T-helper 2 cell treated with Interferon-gamma antibody and Interleukin-4, amounts not matched to agents 5 μg/mL and 100 μg/mL, for 36 hours (primary cell): ENCODE measurements at regions not wholly inside any gene's neighbourhood (a gene's known extent, or its start where the extent isn't known, plus 50 kb on each side); places are given as distances from the start of the nearest gene placed in this dataset.

ENCODE experiments used
- DNase-seq: peaks from one replicate; pipeline ENCODE4 v3.0.0; 2021; ENCODE audit warnings: low spot score
- H3K27ac Mint-ChIP-seq: one replicate; pipeline ENCODE4 v1.8.0; 2021; ENCODE audit warnings: mild to moderate bottlenecking, mixed read lengths
- H3K27me3 Mint-ChIP-seq: one replicate; pipeline ENCODE4 v1.8.0; 2021; ENCODE audit warnings: low read depth, mixed read lengths
- H3K36me3 Mint-ChIP-seq: one replicate; pipeline ENCODE4 v1.8.0; 2021; ENCODE audit warnings: low read depth, mixed read lengths
- H3K4me1 Mint-ChIP-seq: one replicate; pipeline ENCODE4 v1.8.0; 2021; ENCODE audit warnings: low read depth, mixed read lengths
- H3K4me3 Mint-ChIP-seq: one replicate; pipeline ENCODE4 v1.8.0; 2022; ENCODE audit warnings: mild to moderate bottlenecking, moderate library complexity, mixed read lengths
- H3K9me3 Mint-ChIP-seq: one replicate; pipeline ENCODE4 v1.8.0; 2021; ENCODE audit warnings: mixed read lengths

DNA sequence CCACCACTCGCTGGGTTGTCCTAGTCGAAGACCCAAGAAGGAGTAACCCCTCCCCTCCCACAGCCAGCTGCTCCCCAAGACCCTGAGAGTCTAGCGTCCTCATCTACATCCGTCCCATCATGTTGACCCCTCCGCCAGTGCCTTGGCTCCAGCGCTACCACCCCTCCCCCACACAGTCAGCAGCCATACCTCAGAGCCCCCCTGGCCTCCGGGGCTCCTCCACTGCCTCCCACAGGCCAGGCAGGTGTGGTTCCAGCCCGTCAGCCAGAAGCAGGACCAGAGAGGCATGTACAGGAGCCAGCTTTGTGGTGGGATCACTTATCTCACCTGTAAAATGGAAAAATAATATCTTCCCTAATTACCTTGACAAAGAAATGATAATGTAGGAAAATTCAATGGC lies 51.5 kb upstream of the PHF21B start:
- H3K9me3 Mint-ChIP-seq: no peaks in the 10 kb centered on the region
- peaks cover 4% of the 10 kb centered on the region for H3K4me1 Mint-ChIP-seq

DNA sequence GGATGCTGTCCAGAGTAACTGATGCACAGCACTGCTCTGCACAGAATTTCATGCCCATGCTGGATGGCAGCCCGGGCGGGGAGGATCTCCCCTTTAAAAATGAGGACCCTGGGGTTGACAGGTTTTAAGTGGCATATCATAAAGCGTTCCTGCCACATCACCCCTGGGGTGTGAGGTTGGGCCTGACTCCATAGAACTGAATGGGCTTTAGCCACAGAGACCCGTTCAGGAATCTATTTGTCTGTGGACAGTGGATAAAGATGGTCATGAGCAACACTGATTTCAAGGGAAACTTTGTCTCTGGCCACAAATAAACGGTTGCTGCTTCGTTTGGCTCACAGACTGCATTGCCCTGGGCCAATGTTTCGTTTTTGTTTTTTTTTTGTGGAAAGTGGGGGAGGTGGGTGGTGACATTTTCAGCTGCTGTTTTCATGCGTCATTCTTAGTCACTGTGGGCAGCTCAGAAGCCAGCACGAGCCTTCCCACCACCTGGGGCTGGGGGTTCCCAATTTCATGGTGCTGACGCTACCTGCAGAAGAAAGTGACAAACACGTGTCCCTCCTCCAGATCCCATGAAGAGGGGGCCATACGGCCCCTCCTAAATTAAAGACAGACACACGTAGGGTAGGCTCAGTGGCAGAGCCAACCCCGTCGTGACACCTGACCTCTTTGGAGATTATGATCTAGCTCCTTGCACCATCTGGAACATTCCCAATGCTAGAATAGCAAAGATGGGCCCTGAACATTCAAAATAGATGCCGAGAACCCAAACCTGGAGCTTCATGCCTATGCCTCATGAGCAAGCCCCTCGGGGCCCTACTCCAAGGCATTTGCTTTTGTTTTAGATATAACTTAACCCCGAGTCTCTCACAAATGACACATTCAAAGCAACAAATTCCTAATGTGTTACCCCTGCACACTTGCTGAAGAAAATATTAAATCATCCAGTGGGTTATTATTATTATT lies 54.8 kb upstream of the PHF21B start:
- Mint-ChIP-seq H3K27me3 (peaks cover 2% of the 10 kb centered on the region), H3K4me1 (peaks cover 4% of the 10 kb centered on the region), H3K4me3 (no peak overlapping the region), H3K9me3 (no peaks in the 10 kb centered on the region), H3K27ac (peak overlapping the region; percentile 61), H3K36me3 (no peaks in the 10 kb centered on the region)
- peak; percentile 77 for DNase-seq

More for the DNA sequence above, 51.5 kb upstream of the PHF21B start:
- no peak for DNase-seq
- Mint-ChIP-seq H3K27me3 (no peaks in the 10 kb centered on the region), H3K4me3 (no peak overlapping the region), H3K27ac (no peak overlapping the region), H3K36me3 (no peaks in the 10 kb centered on the region)

DNA sequence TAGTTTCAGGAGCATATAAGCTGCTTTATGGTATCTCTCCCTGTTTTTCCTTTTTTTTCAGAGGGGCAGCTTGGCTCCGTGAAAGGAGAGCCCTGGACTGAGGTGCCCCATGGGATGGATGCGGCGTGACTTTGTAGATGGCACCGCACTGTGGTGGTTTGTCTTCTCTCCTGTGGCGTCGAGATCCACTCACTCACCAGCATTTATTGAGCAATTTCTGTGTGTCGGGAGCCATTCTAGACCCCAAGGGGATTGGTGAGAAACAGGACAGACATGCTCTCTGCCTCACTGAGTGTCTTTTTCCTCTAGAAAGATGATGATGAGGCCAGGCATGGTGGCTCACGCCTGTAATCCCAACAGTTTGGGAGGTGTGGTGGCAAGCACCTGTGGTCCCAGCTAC lies 55.9 kb upstream of the PHF21B start:
- Mint-ChIP-seq H3K27ac (no peak overlapping the region), H3K27me3 (peaks cover 2% of the 10 kb centered on the region), H3K36me3 (no peaks in the 10 kb centered on the region), H3K4me1 (peaks cover 4% of the 10 kb centered on the region), H3K9me3 (no peaks in the 10 kb centered on the region), H3K4me3 (no peak overlapping the region)
- DNase-seq: no peak

DNA sequence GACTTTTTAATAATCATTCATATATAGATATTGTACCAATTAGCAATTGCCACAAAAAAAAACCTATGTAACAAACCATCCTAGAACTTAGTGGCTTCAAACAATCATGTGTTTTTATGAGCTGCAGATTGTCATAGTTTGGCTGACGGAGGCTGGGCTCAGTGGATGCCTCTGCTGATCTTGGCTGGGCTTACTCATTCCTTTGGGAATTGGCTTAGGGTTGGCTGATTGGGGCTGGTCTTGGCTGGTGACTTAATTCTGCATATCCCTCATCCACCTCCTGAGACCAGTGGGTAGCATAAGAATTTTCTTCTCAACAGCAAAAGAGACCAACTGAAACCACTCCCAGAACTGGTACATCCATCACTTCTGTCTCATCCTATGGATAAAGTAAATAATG lies 57.9 kb upstream of the PHF21B start:
- peaks cover 4% of the 10 kb centered on the region for H3K4me1 Mint-ChIP-seq
- H3K9me3 Mint-ChIP-seq: no peaks in the 10 kb centered on the region
- no peak for DNase-seq
- peaks cover 11% of the 10 kb centered on the region for H3K27me3 Mint-ChIP-seq
- H3K4me3 Mint-ChIP-seq: no peak overlapping the region
- no peaks in the 10 kb centered on the region for H3K36me3 Mint-ChIP-seq
- H3K27ac Mint-ChIP-seq: no peak overlapping the region

DNA sequence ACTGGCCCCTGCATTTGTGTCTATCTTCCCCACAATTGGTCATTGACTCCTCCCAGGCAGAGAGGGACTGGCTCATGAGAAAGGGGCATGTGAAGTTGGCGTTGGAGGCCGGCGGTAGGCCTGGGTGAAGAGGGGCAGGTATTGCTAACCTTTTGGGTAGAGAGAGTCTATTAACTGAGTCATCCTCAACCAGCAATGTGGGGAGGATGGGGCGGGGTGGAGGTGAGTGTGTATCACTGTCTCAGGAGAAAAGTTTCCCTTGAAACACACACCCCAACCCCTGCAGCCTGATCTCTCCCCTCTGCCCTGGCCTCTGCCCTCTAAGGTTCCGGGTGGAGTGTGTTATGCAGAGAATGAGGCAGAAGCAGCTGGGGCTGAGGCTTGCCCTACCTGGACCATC lies 60.1 kb upstream of the PHF21B start:
- Mint-ChIP-seq H3K4me3 (no peak overlapping the region), H3K4me1 (no peaks in the 10 kb centered on the region), H3K36me3 (no peaks in the 10 kb centered on the region), H3K27me3 (peaks cover 15% of the 10 kb centered on the region), H3K9me3 (no peaks in the 10 kb centered on the region), H3K27ac (no peak overlapping the region)
- peak; percentile 8 for DNase-seq

DNA sequence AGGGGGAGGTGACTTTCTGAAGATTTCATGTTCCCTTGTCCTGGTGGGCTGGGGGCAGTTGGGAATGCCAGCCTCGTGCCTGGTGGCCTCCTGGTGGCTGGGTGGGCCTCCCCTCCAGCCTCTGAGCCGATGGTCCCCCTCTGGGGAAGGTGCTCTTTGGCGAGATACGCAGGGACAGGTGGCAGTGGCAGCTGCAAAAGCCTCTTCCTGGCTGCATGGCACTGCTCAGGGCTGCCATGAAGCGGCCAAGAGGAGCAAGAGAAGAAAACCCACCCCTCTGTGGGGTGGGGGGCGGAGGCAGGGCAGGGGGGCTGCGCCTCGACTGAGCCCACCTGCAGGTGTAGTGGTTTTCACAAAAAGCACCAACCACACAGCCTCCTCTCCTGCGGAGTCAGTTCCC lies 61.8 kb upstream of the PHF21B start:
- DNase-seq: no peak
- peaks cover 19% of the 10 kb centered on the region for H3K27me3 Mint-ChIP-seq
- no peaks in the 10 kb centered on the region for H3K4me1 Mint-ChIP-seq
- no peak overlapping the region for H3K4me3 Mint-ChIP-seq
- H3K36me3 Mint-ChIP-seq: no peaks in the 10 kb centered on the region
- no peak overlapping the region for H3K27ac Mint-ChIP-seq
- no peaks in the 10 kb centered on the region for H3K9me3 Mint-ChIP-seq

DNA sequence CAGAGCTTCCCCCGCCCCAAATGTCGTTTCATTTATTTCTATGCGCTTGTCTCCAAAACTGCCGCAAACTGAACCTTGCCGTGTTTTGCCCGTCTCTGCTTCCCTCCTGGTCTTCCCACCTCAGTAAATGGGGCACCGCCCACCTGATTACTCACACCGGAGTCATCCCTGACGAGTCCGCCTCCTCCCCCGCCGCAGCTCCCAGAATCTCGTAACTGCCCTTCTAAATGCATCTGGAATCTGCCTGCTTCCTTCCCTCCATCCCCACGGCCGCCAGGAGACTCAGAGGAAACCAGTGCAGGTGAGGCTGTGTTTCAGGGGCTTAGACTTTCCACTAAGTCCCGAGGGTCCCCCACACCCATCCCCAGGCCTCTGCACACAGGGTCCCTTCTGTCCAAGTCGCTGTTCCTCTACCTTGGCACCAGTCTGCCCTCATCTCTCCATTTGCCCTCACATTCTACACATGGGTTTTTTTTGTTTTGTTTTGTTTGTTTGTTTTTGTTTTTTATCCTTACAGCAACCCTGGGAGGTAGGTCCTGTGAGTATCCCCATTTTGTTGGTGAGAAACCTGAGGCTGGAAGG lies 62.6 kb upstream of the PHF21B start:
- Mint-ChIP-seq H3K27me3 (peaks cover 19% of the 10 kb centered on the region), H3K36me3 (no peaks in the 10 kb centered on the region), H3K9me3 (no peaks in the 10 kb centered on the region), H3K27ac (no peak overlapping the region), H3K4me1 (no peaks in the 10 kb centered on the region), H3K4me3 (no peak overlapping the region)
- no peak for DNase-seq

DNA sequence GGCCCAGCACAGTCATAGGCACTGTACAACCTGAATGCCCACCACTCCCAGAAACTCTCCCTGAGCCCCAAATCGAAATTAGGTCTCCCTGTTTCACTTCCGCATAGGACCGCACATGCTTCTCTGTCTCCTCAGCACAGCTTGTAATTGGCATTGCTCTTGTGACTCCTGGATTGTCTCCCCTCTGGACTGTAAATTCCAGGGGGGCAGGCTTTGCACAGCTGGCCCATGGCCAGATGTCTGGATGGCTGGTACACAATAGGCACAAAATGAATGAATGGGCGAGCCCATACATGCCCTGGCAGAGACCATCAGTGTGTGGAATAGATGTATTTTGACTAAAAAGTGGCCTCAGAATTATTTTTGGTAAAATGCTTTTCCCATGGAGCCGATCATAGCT lies 63.3 kb upstream of the PHF21B start:
- no peak overlapping the region for H3K4me3 Mint-ChIP-seq
- no peak overlapping the region for H3K27ac Mint-ChIP-seq
- peaks cover 18% of the 10 kb centered on the region for H3K27me3 Mint-ChIP-seq

DNA sequence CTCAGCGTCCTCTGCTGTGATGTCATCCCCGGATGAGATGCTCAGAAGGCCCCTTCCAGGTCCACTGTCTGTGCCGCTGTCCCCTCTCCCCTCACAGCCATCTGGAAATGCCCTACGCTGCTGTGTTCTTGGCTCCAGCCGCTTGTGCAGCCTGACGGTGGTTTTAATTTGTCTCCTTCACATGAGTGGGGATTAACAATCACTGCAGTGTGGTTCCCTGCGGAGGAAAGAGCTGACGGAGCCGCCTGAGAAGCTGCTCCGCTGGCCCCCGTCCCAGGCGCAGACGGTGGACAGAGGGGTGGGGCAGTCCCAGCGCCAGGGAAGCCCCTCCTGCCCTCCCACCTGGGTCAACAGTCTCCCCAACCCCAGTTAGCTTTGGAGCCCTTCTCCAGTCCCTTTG lies 67.5 kb upstream of the PHF21B start:
- no peak for DNase-seq
- Mint-ChIP-seq H3K27ac (no peak overlapping the region), H3K27me3 (peaks cover 12% of the 10 kb centered on the region), H3K36me3 (peaks cover 2% of the 10 kb centered on the region), H3K4me3 (no peak overlapping the region), H3K9me3 (peaks cover 6% of the 10 kb centered on the region), H3K4me1 (peaks cover 2% of the 10 kb centered on the region)

More for the DNA sequence above, 63.3 kb upstream of the PHF21B start:
- DNase-seq: no peak
- no peaks in the 10 kb centered on the region for H3K4me1 Mint-ChIP-seq
- H3K9me3 Mint-ChIP-seq: no peaks in the 10 kb centered on the region
- no peaks in the 10 kb centered on the region for H3K36me3 Mint-ChIP-seq

DNA sequence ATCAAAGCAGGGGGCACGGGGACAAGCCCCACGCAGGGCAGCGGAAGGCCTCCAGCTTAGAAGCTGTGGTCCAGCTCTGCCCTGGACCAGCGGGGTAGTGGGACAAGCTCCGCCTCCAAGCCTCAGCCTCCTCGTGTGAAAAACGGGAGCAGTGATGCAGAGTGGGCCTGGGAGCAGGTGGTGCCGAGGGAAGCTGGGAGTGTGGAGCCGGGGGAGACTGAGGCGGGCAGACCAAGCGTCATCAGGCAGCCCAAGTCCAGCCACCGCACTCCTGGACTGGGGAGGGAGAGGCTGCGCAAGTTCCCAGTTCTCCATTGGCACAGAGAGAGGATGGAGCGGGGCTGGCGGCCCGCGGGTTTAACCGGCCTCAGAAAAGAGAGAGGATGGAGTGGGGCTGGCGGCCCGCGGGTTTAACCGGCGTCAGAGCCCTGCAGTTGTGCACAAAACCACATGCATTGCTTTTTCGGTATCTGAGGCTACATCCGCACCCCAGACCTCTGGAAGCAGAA lies 68.1 kb upstream of the PHF21B start:
- no peak overlapping the region for H3K4me3 Mint-ChIP-seq
- H3K4me1 Mint-ChIP-seq: peaks cover 2% of the 10 kb centered on the region
- H3K27me3 Mint-ChIP-seq: peaks cover 6% of the 10 kb centered on the region

DNA sequence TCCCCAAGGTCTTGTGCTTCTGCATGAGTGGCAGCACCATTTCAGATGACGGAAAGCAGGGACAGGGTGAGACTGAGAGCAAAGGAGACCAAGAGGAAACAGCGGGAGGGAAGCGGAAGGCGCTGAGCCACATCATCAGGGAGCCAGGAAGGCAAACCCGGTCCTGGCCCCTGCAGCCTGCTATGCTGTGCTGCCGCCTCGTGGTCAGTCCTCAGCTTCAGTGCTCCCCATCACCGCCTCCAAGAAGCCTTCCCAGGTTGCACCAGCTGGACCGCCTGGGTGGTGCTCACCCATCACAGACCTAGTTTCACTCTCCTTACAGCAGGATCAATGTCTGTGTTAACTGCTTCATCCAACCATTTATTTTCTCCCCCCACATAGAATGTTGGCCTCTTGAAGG lies 73.0 kb upstream of the PHF21B start:
- Mint-ChIP-seq H3K27me3 (no peaks in the 10 kb centered on the region), H3K27ac (no peak overlapping the region), H3K36me3 (peaks cover 2% of the 10 kb centered on the region), H3K9me3 (peaks cover 6% of the 10 kb centered on the region), H3K4me1 (peaks cover 2% of the 10 kb centered on the region), H3K4me3 (no peak overlapping the region)
- DNase-seq: no peak

More for the DNA sequence above, 68.1 kb upstream of the PHF21B start:
- peaks cover 2% of the 10 kb centered on the region for H3K36me3 Mint-ChIP-seq
- no peak for DNase-seq
- no peak overlapping the region for H3K27ac Mint-ChIP-seq
- peaks cover 6% of the 10 kb centered on the region for H3K9me3 Mint-ChIP-seq

DNA sequence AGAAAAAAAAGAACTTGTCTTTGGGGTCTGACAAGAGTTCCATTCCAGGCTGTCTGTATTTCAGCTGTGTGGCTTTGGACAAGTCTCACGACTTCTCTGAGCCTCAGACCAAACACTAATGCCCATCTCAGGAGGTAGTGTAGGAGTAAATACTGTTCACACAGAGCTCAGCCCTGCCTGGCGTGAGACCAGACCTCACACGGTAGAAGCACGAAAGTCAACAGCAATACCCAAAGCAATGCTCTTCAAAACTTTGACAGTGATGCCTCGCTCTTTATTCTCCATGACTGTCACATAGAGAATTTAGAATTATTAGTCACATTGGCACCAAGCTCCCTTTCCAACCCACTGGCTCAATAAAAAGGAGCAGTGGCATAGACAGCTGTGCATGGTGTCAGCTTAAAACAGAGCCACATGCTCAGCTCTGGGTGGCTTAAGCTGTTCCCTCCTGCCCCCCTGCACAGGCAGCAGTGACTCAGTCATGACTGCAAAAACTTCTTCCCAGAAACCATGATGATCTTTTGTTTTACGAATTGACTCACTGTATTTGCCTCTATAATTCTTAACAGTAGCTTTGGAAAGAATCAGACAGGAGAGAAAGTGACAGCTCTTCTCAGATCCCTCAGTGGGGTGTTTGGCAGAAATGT lies 74.0 kb upstream of the PHF21B start:
- Mint-ChIP-seq H3K4me1 (peaks cover 2% of the 10 kb centered on the region), H3K4me3 (no peak overlapping the region), H3K36me3 (peaks cover 2% of the 10 kb centered on the region), H3K27ac (no peak overlapping the region), H3K27me3 (peaks cover 2% of the 10 kb centered on the region), H3K9me3 (peaks cover 6% of the 10 kb centered on the region)
- DNase-seq: peak; percentile 29

DNA sequence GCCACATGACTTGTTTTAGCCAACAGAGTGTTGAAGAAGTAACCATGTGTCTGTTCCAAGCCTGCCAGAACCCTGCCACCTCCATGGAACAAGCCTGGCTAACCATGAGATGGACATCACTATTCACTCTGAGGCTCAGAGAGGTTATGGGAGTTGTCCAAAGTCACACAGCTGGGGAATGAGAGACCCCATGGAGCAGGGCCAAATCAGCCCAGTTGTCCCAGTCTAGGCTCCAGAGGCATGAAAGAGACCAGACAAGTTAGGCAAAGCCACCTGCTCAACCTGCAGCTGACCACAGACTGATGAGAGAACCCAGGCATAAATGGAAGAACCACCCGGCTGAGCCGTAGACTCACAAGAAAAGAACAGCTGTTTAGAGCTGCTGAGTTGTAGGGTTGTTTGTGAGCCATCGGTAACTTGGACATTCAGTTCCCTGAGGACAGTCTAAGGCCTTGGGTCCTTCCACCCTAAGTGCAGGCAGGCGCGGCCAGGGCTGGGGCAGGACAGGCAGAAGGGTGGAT lies 74.7 kb upstream of the PHF21B start:
- peaks cover 2% of the 10 kb centered on the region for H3K36me3 Mint-ChIP-seq
- H3K9me3 Mint-ChIP-seq: peaks cover 6% of the 10 kb centered on the region
- no peak for DNase-seq
- peaks cover 2% of the 10 kb centered on the region for H3K27me3 Mint-ChIP-seq
- no peak overlapping the region for H3K4me3 Mint-ChIP-seq
- H3K4me1 Mint-ChIP-seq: peaks cover 2% of the 10 kb centered on the region
- no peak overlapping the region for H3K27ac Mint-ChIP-seq

DNA sequence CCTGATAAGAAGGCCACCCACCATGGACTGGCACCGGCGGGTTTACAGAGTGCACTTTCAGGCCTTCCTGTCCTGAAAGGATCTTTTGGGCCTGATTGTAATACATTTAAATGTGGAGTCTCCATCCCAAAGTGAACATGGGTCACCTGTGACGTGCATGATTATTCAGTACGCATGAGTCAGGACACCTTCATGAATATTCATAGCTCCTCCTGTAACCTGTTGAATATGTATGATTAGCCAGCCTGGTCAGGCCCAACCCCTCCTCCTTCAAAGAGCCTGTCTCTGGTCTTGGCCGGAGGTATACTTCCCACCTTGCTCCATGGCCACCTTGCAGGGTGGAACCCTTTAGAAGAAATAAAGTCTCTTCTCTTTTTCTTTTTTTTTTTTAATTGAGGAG lies 75.9 kb upstream of the NUP50 start:
- H3K27me3 Mint-ChIP-seq: peaks cover 2% of the 10 kb centered on the region
- no peak overlapping the region for H3K4me3 Mint-ChIP-seq
- no peaks in the 10 kb centered on the region for H3K36me3 Mint-ChIP-seq
- DNase-seq: no peak
- H3K9me3 Mint-ChIP-seq: no peaks in the 10 kb centered on the region
- no peak overlapping the region for H3K27ac Mint-ChIP-seq
- no peaks in the 10 kb centered on the region for H3K4me1 Mint-ChIP-seq
